Pancreas (tissue), 10 donors: ENCODE measurements at regions not wholly inside any gene's neighbourhood (a gene's known extent, or its start where the extent isn't known, plus 50 kb on each side); places are given as distances from the start of the nearest gene placed in this dataset.
"Not testable (repeated sequence)": the region's sequence is repeated elsewhere in the genome, so short reads cannot be mapped to it uniquely, and the experiment has no call there.

ENCODE experiments used
- ATAC-seq, 4 donors: fragments of 200-7000 bp; cut with Tn5 transposase; one replicate each; pipeline versions ENCODE4 v1.8.0 to v1.9.1; 2020; ENCODE audit warnings: mild to moderate bottlenecking in 4 of 4, moderate library complexity in 4 of 4
- DNase-seq, 6 donors: peaks; one replicate each; pipeline ENCODE4 v3.0.0-alpha.2; 2020
- FAIRE-seq: peaks from 2 replicates; lab custom pipeline; 2012; peaks lifted over from hg19 to GRCh38; lab: Jason Lieb, UNC
- H3K27ac ChIP-seq, 4 donors: fragments of 200-600 bp; sonication (generic); 1 replicate in 3 of 4; 2 replicates in 1 of 4; pipeline versions ENCODE4 v1.5.0 to v1.8.0; 2020
- H3K27me3 ChIP-seq, 4 donors: fragments of 200-600 bp; one replicate each; pipeline ENCODE4 v1.8.0; 2021
- H3K36me3 ChIP-seq, 3 donors: fragments of 200-600 bp; sonication (generic) in 1 of 3; one replicate each; pipeline versions ENCODE4 v1.5.0 to v1.8.0; 2020 to 2021
- H3K4me1 ChIP-seq, 3 donors: fragments of 200-600 bp; one replicate each; pipeline ENCODE4 v1.8.0; 2021
- H3K4me3 ChIP-seq, 4 donors: fragments of 200-600 bp; sonication (generic) in 2 of 4; one replicate each; pipeline versions ENCODE4 v1.5.0 to v1.8.0; 2020 to 2021
- H3K9me3 ChIP-seq, 4 donors: fragments of 200-600 bp; one replicate each; pipeline ENCODE4 v1.8.0; 2021
- CTCF ChIP-seq, 4 donors: fragments of 200-600 bp; sonication (generic) in 3 of 4; IDR thresholded peaks; one replicate each; pipeline versions ENCODE4 v1.5.0 to v1.8.0; 2021; ENCODE audit warnings: antibody characterized with exemption in 4 of 4
- WGBS, 2 donors: extraction: QIAGEN DNeasy Blood & Tissue Kit; methylation state at CpG; one replicate each; pipeline ENCODE4 v1.1.7; 2013; 5-methylcytosine and 5-hydroxymethylcytosine counted together
- intact Hi-C, 3 donors: fragments of 100-400 bp; cut with DNase I; formaldehyde crosslinking; loops; one replicate each; pipeline versions ENCODE4 v1.11.1 to v1.14.2; 2022
- donor health status: healthy with polysubstance abuse.
- donor health status: DM: no; HTN: no; CAD: no; lungs with moderate emphysema.
- donor health status: DM: no; HTN: no; CAD: no.
- donor health status: control.
- donor health status: control.
- donor health status: Bipolar disorder and iron deficiency.
- donor health status: DM: yes; HTN: yes; CAD: no.
- donor health status: DM: no; HTN: no; CAD: no.
- donor health status: DM: no; HTN: no; CAD: no.
- donor health status: DM: yes; HTN: yes; CAD: no.

DNA sequence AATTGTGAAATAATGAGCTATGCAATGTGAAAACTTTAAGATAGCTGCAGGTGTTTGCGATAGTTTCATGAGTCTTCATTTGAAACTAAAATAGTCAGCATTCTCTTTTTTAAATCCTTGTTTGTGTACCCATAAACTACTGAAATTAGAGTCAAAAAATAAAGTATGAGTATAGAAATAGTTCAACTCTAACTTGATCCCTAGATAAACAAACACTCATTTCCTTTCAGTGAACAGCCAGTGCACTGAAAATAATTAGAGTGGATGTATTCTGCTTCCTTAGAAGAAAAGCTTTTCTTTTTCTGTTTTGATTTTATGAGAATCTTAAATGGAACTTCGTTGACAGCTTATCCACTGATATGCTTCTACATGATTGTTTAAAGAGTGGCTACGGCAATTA, 1033.4 kb downstream of the SOCS6 start:
- 40 to 54% methylated on average over 3 of the region's 3 CpGs for WGBS, 2 donors
- Histone ChIP-seq H3K27me3 (no peaks in the 10 kb centered on the region), H3K4me3 (no peak overlapping the region), H3K9me3 (no peaks in the 10 kb centered on the region), H3K27ac (no peak overlapping the region), H3K36me3 (no peaks in the 10 kb centered on the region), H3K4me1 (no peaks in the 10 kb centered on the region)
- TF ChIP-seq CTCF (IDR thresholded peaks at IDR 0.05) = no peak
- intact Hi-C loops = no loop called here
- ATAC-seq = no peak
- DNase-seq = no peak
- FAIRE-seq = no peak

DNA sequence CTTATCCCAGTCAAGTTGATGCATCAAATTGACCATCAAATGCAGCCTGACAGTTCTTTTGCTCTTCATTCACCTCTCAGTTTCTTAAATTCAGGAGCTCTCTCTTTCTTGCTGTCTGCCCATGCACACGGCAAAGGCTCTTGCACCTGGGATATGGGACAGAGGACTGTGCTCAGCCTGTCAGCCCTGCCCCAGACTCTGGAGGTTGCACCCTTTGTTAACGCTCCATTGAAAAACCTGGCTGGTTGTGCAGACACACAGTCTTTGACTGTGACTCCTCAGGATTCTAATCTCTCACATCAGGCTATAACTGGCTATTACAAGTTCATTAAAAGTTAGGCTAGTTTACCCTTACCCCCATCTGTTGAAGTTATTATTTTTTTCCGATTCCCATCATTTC, 1032.5 kb downstream of the SOCS6 start:
- intact Hi-C loops = no loop called here
- H3K9me3 ChIP-seq = no peaks in the 10 kb centered on the region
- H3K36me3 ChIP-seq = no peaks in the 10 kb centered on the region
- H3K27ac ChIP-seq = no peak overlapping the region
- no peaks in the 10 kb centered on the region for H3K27me3 ChIP-seq
- TF ChIP-seq CTCF (IDR thresholded peaks at IDR 0.05) = no peak
- no peak overlapping the region for H3K4me3 ChIP-seq
- DNase-seq (no peak), FAIRE-seq (no peak), ATAC-seq (no peak)
- no peaks in the 10 kb centered on the region for H3K4me1 ChIP-seq
- WGBS, 2 donors = 60 to 73% methylated on average over 3 of the region's 3 CpGs

- Histone ChIP-seq H3K9me3 (no peaks in the 10 kb centered on the region), H3K4me1 (no peaks in the 10 kb centered on the region), H3K27ac (no peak overlapping the region), H3K36me3 (no peaks in the 10 kb centered on the region), H3K27me3 (no peaks in the 10 kb centered on the region), H3K4me3 (no peak overlapping the region)
- ATAC-seq = no peak
- intact Hi-C loops = no loop called here
- TF ChIP-seq CTCF (IDR thresholded peaks at IDR 0.05) = no peak
- FAIRE-seq = no peak
- DNase-seq = no peak
- WGBS, 2 donors = 11 to 17% methylated on average over 2 of the region's 2 CpGs
These were observed 1016.0 kb downstream of the SOCS6 start for GRCh38 chr18:71304856-71305255.

DNA sequence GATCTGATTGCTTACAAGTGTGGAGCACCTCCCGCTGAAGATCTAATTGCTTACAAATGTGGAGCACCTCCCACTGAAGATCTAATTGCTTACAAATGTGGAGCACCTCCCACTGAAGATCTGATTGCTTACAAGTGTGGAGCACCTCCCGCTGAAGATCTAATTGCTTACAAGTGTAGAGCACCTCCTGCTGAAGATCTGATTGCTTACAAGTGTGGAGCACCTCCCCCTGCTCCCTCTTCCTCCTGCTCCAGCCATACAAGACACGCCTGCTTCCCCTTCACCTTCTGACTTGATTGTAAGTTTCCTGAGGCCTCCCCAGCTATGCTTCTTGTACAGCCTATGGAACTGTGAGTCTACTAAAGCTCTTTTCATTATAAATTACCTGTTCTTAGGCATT, 1014.9 kb downstream of the SOCS6 start:
- H3K27ac ChIP-seq, FAIRE-seq, intact Hi-C loops, H3K36me3 ChIP-seq, ATAC-seq, H3K27me3 ChIP-seq, H3K9me3 ChIP-seq, DNase-seq, H3K4me3 ChIP-seq, H3K4me1 ChIP-seq: not testable (repeated sequence)
- WGBS, 2 donors = 48 to 54% methylated on average over 3 of the region's 3 CpGs

DNA sequence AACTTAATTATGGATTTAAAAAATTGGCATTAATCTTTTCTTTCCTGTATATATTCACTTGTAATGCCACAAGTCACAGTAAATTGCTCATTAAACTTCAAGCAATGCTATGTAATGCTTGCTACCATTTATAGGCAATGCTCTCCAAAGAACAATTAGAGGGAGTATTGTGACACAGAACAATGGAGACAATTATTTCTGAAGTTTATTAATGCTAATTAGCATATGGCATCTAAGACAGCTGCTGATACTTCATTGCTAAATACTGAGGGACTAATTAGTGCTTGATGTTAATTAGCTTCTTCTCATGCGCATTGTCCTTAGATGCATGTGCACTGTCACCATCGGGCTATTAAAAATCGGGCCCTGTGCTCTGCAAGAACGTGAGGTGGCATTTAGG, 1012.8 kb downstream of the SOCS6 start:
- intact Hi-C loops = no loop called here
- Histone ChIP-seq H3K27me3 (no peaks in the 10 kb centered on the region), H3K27ac (no peak overlapping the region), H3K36me3 (no peaks in the 10 kb centered on the region), H3K4me3 (no peak overlapping the region), H3K9me3 (no peaks in the 10 kb centered on the region), H3K4me1 (no peaks in the 10 kb centered on the region)
- FAIRE-seq (no peak), DNase-seq (no peak), ATAC-seq (no peak)
- no peak for TF ChIP-seq CTCF (IDR thresholded peaks at IDR 0.05)
- 61 to 70% methylated on average over 4 of the region's 4 CpGs for whole genome bisulfite sequencing, 2 donors

DNA sequence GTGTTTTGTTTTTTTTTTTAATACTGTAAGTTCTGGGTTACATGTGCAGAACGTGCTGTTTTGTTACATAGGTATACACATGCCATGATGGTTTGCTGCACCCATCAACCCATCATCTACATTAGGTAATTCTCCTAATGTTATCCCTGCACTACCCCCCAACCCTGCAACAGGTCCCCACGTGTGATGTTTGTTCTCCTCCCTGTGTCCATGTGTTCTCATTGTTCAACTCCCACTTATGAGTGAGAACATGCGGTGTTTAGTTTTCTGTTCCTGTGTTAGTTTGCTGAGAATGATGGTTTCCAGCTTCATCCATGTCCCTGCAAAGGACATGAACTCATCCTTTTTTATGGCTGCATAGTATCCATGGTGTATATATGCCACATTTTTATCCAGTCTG, 1005.4 kb downstream of the SOCS6 start:
- FAIRE-seq, ATAC-seq, H3K27me3 ChIP-seq, H3K4me3 ChIP-seq, DNase-seq, intact Hi-C loops, H3K27ac ChIP-seq, H3K36me3 ChIP-seq, H3K9me3 ChIP-seq, H3K4me1 ChIP-seq: not testable (repeated sequence)
- 48 to 60% methylated on average over 3 of the region's 3 CpGs for WGBS, 2 donors
